HG03565 (cell line): ENCODE measurements at regions not wholly inside any gene's neighbourhood (a gene's known extent, or its start where the extent isn't known, plus 50 kb on each side); places are given as distances from the start of the nearest gene placed in this dataset.

Source experiments
- ATAC-seq: cut with Tn5 transposase; IDR thresholded peaks from one replicate; pipeline ENCODE4 v1.9.1; 2021; ENCODE audit warnings: mild to moderate bottlenecking, moderate library complexity; ENCODE audit not compliant: unreplicated experiment

DNA sequence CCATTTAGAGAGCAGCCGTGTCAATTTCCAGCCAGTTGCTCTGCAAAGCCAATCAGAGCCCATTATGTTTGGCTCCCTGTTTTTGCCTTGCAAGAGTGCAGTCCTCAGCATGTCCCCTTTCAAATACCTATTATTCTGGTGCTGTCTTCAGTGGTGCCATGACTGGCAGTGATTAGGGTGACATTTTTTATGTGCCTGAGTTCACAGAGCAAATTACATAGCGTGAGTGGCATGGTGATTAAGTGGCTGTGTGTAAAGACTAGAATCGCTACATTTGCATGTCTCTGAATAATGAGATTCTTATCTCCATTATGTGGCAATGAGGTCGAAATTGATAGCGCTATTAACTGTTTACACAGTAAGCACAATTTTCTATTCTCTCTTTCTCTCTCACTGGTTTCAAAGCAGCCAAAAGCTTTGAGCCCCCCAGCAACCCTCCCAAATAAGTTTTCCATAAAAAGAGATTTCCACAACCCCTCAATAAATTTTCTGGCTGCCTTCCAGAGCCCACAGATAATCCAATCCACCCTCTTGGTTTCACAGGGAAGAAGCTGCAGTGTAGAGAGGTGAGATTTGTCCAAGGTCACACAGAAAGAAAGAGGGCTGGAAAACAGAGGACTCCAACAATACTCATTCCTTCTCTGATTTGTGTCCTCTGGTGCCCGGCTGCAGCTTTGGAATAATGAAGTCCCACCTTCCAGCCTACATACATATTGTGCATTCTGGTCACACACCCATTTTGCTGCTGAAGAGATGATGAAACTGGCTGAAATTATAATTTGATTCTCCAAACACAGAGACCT, 58.8 kb upstream of the NUDT4 start:
- no peak for ATAC-seq

DNA sequence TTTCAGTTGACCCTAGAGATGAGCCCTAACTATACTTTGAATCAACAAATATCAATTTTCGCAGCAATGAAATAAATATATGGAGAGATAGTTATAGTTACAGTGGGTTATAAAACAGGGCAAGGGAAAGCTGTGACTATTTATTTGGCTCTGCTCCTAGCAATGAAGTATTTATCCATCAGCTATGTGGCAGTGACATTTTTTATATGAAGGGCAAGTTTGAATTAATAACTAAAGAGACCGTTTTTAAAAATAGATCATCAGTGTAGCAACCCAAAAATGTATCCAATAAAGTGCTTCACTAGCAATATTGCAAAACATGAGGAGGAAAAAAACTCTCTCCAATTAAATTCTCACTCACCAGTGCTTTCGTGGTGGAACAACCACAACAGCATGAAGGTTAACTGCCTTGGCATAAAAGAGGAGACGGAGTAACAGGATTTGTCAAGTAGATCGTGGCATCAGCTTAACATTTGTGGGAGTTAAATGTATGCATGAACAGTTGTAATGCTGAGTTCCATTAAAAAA, 58.1 kb upstream of the NUDT4 start:
- ATAC-seq: no peak

DNA sequence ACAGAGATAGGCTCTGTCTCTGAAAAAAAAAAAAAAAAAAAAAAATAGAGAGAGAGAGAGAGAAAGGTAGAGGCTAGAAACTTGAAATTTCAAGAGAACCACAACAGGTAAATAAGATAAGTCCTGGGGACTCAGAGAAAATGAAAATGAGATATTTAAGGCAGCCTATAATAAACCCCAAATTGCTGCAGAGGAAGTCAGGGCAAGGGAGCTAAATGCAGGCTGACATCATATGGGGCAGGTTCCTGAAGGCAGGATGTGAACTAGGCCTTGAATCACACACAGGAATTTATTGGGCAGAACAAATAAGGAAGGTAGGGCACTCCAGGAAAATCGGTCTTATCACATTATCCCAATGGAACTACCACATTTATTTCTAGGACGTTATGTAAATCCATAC, 54.9 kb upstream of the NUDT4 start:
- ATAC-seq: no peak

DNA sequence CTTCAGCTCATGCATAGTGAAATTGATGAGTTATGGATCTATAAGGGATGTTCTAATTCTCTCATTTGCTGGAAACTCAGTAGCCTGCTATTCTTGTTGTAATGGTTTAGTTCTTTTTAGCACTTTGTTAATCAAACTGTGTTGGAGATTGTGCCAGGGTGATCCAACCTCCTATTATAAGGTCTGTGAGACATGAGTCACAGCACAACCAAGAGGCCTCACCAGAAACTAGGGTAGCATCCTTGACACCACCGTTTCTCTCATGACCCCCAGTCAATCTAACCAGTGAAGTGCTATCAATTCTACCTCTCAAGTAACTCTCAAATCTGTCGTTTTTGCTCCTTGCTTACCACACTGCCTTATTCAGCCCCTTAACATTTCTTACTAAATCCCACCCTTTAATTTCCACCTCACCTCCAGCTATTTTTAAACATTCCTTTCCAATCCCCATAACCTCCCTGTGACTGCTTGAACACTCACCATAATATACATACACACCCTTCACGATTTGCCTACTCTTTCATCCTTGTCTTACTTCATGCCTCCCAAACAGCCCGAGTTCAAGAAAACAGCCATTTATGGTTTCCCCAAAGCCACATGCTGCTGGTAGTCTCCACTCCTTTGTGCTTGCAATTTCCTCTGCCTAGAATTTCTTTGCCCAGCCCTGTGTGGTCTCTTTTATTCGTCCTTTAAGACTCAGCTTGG, 53.9 kb upstream of the NUDT4 start:
- ATAC-seq: no peak

DNA sequence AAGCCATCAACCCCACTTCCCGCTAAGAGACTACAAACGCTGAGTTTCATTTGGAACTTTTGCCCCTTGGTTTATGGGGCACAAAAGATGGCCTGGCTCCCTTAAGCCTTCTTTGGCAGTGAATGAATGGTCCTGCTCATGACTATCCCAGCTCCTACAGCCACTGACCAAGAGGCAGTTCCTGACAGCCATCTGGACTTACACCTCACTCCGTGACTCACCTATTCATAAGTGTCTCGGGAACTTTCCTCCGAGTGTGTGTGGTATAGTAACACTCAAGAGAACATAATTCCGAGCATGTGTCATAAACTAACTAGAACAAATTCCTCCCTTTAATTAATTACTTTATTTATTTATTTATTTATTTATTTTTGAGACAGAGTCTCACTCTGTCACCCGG, 51.9 kb upstream of the NUDT4 start:
- ATAC-seq: no peak
